Pancreas (tissue), 10 donors: ENCODE measurements at regions not wholly inside any gene's neighbourhood (a gene's known extent, or its start where the extent isn't known, plus 50 kb on each side); places are given as distances from the start of the nearest gene placed in this dataset.

Experiments used
- ATAC-seq, 4 donors: fragments of 200-7000 bp; cut with Tn5 transposase; one replicate each; pipeline versions ENCODE4 v1.8.0 to v1.9.1; 2020; ENCODE audit warnings: mild to moderate bottlenecking in 4 of 4, moderate library complexity in 4 of 4
- DNase-seq, 6 donors: peaks; one replicate each; pipeline ENCODE4 v3.0.0-alpha.2; 2020
- FAIRE-seq: peaks from 2 replicates; lab custom pipeline; 2012; peaks lifted over from hg19 to GRCh38; lab: Jason Lieb, UNC
- H3K27ac ChIP-seq, 4 donors: fragments of 200-600 bp; sonication (generic); 1 replicate in 3 of 4; 2 replicates in 1 of 4; pipeline versions ENCODE4 v1.5.0 to v1.8.0; 2020
- H3K27me3 ChIP-seq, 4 donors: fragments of 200-600 bp; one replicate each; pipeline ENCODE4 v1.8.0; 2021
- H3K36me3 ChIP-seq, 3 donors: fragments of 200-600 bp; sonication (generic) in 1 of 3; one replicate each; pipeline versions ENCODE4 v1.5.0 to v1.8.0; 2020 to 2021
- H3K4me1 ChIP-seq, 3 donors: fragments of 200-600 bp; one replicate each; pipeline ENCODE4 v1.8.0; 2021
- H3K4me3 ChIP-seq, 4 donors: fragments of 200-600 bp; sonication (generic) in 2 of 4; one replicate each; pipeline versions ENCODE4 v1.5.0 to v1.8.0; 2020 to 2021
- H3K9me3 ChIP-seq, 4 donors: fragments of 200-600 bp; one replicate each; pipeline ENCODE4 v1.8.0; 2021
- WGBS, 2 donors: extraction: QIAGEN DNeasy Blood & Tissue Kit; methylation state at CpG; one replicate each; pipeline ENCODE4 v1.1.7; 2013; 5-methylcytosine and 5-hydroxymethylcytosine counted together
- intact Hi-C, 3 donors: fragments of 100-400 bp; cut with DNase I; formaldehyde crosslinking; loops; one replicate each; pipeline versions ENCODE4 v1.11.1 to v1.14.2; 2022
- TF ChIP-seq, protein P1 (sequence below), 4 donors: fragments of 200-600 bp; sonication (generic) in 3 of 4; IDR thresholded peaks; one replicate each; pipeline versions ENCODE4 v1.5.0 to v1.8.0; 2021; ENCODE audit warnings: antibody characterized with exemption in 4 of 4
- donor health status: healthy with polysubstance abuse.
- donor health status: DM: no; HTN: no; CAD: no; lungs with moderate emphysema.
- donor health status: DM: no; HTN: no; CAD: no.
- donor health status: control.
- donor health status: control.
- donor health status: Bipolar disorder and iron deficiency.
- donor health status: DM: yes; HTN: yes; CAD: no.
- donor health status: DM: no; HTN: no; CAD: no.
- donor health status: DM: no; HTN: no; CAD: no.
- donor health status: DM: yes; HTN: yes; CAD: no.

DNA sequence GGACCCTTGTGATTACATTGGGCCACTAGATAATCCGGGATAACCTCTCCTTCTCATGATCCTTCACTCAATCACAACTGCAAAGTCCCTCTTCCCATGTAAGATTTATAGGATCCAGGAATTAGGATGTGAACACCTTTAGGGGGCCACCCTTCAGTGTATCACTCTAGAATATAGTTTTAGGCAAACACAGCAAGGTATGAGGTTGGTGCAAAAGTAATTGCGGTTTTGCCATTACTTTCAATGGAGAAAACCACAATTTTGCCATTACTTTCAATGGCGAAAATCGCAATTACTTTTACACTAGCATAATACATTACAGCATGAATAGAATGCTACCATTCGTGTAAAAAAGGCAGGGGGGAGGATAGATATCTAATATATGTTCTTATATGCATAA lies 104.0 kb downstream of the BAMBI start:
- no peak overlapping the region for H3K4me3 ChIP-seq
- no peaks in the 10 kb centered on the region for H3K4me1 ChIP-seq
- 78 to 87% methylated on average over 5 of the region's 5 CpGs for WGBS, 2 donors
- TF ChIP-seq, protein P1, sequence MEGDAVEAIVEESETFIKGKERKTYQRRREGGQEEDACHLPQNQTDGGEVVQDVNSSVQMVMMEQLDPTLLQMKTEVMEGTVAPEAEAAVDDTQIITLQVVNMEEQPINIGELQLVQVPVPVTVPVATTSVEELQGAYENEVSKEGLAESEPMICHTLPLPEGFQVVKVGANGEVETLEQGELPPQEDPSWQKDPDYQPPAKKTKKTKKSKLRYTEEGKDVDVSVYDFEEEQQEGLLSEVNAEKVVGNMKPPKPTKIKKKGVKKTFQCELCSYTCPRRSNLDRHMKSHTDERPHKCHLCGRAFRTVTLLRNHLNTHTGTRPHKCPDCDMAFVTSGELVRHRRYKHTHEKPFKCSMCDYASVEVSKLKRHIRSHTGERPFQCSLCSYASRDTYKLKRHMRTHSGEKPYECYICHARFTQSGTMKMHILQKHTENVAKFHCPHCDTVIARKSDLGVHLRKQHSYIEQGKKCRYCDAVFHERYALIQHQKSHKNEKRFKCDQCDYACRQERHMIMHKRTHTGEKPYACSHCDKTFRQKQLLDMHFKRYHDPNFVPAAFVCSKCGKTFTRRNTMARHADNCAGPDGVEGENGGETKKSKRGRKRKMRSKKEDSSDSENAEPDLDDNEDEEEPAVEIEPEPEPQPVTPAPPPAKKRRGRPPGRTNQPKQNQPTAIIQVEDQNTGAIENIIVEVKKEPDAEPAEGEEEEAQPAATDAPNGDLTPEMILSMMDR (IDR thresholded peaks at IDR 0.05): no peak
- ATAC-seq (no peak), FAIRE-seq (no peak), DNase-seq (no peak)
- H3K27me3 ChIP-seq: no peaks in the 10 kb centered on the region
- H3K36me3 ChIP-seq: no peaks in the 10 kb centered on the region
- no peak overlapping the region for H3K27ac ChIP-seq
- no peaks in the 10 kb centered on the region for H3K9me3 ChIP-seq
- intact Hi-C loops: no loop called here

DNA sequence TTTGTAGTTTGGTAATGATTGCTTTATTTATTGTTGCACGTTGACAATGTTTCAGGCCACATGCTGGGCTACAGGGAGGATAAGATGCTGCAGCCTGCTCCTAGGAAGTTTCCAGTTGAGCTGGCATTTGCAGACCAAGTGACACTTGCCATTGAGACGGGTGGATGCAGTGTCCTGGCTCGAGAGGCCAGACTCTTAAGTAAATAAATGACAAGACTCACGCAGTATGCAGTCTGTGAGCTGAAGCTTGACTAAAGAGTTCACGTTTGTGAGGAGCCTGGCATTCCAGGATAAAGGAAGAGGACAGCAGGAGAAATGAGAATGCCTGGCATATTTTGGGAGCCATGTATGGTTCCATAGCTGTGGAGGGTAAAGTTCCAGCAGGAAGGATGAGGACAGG lies 105.8 kb downstream of the BAMBI start:
- intact Hi-C loops: no loop called here
- no peaks in the 10 kb centered on the region for H3K27me3 ChIP-seq
- no peak for FAIRE-seq
- DNase-seq: no peak
- no peak overlapping the region for H3K27ac ChIP-seq
- H3K9me3 ChIP-seq: no peaks in the 10 kb centered on the region
- ATAC-seq: no peak
- no peaks in the 10 kb centered on the region for H3K4me1 ChIP-seq
- no peaks in the 10 kb centered on the region for H3K36me3 ChIP-seq
- TF ChIP-seq, protein P1 (IDR thresholded peaks at IDR 0.05): no peak
- WGBS, 2 donors: 72 to 76% methylated on average over 5 of the region's 5 CpGs
- no peak overlapping the region for H3K4me3 ChIP-seq

DNA sequence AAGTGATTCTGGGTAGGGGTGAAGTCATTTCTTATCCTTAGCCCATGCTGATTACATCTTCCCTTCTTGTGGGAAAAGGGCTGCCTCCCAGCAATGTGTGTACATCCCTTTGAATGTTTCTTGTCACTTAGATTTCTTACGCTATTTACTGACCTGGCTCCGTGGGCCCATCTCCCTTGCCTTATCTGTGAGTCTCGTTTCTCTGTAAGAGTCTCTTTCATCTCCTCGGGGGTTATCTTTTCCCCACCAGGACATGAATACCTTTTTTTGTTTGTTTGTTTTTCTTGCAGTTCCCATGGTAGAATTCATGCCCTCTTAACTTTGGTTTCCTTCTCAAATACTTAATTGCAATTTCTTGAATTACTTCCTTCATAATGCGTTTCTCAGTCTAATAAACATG lies 107.7 kb downstream of the BAMBI start:
- ATAC-seq (no peak), FAIRE-seq (no peak), DNase-seq (no peak)
- no peaks in the 10 kb centered on the region for H3K27me3 ChIP-seq
- H3K9me3 ChIP-seq: no peaks in the 10 kb centered on the region
- no peak overlapping the region for H3K27ac ChIP-seq
- intact Hi-C loops: no loop called here
- TF ChIP-seq, protein P1 (IDR thresholded peaks at IDR 0.05): no peak
- no peaks in the 10 kb centered on the region for H3K36me3 ChIP-seq
- H3K4me3 ChIP-seq: no peak overlapping the region
- H3K4me1 ChIP-seq: no peaks in the 10 kb centered on the region
- WGBS, 2 donors: 68 to 71% methylated on average over 5 of the region's 5 CpGs

DNA sequence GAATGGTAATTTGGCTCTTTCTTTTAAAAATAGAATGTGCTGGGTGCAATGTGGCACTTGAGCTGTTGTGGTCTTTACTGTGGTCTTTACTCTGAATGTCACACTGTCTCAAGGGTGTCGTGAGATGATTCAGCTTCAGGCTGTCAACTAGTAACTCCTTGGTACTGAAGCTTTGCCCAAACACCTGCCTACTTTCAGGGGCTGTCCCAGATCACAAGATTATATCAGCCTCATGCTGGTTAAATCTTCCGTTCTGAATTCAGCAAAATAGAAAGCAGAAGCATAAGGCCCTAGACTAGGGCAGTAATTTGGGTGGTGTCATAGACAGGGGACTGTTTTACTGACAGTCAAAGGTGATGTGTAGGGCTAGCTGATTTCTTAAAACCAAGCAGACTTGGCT lies 110.9 kb downstream of the BAMBI start:
- WGBS, 2 donors: 81 to 88% methylated on average over 2 of the region's 2 CpGs
- no peak overlapping the region for H3K4me3 ChIP-seq
- FAIRE-seq: no peak
- no peak for ATAC-seq
- TF ChIP-seq, protein P1 (IDR thresholded peaks at IDR 0.05): no peak
- H3K27me3 ChIP-seq: no peaks in the 10 kb centered on the region
- no peaks in the 10 kb centered on the region for H3K36me3 ChIP-seq
- intact Hi-C loops: no loop called here
- no peaks in the 10 kb centered on the region for H3K9me3 ChIP-seq
- no peaks in the 10 kb centered on the region for H3K4me1 ChIP-seq
- H3K27ac ChIP-seq: no peak overlapping the region
- no peak for DNase-seq

DNA sequence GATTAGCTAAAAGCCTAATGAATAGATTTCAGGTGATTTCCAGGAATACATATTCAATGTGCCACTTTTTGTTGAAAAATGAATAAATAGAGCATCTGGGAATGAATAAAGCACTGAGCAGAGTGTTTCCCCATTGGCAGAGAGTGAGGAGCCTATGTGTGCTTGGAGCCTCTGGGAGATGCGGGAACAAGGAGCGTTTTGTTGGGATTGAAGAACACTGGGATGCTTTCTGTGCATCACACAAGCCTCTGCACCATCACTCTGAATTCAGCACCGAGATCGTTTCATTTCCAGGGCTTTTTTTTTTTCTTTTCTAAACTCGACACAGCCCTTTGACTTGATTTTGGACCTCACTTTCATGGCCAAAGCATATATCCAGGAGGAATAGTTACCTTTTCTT lies 111.4 kb downstream of the BAMBI start:
- no peak for ATAC-seq
- 78 to 91% methylated on average over 5 of the region's 5 CpGs for WGBS, 2 donors
- H3K4me1 ChIP-seq: no peaks in the 10 kb centered on the region
- H3K36me3 ChIP-seq: no peaks in the 10 kb centered on the region
- no peak overlapping the region for H3K4me3 ChIP-seq
- H3K27me3 ChIP-seq: no peaks in the 10 kb centered on the region
- FAIRE-seq: no peak
- no peaks in the 10 kb centered on the region for H3K9me3 ChIP-seq
- TF ChIP-seq, protein P1 (IDR thresholded peaks at IDR 0.05): no peak
- DNase-seq: no peak
- intact Hi-C loops: no loop called here
- H3K27ac ChIP-seq: no peak overlapping the region
